ENCODE measurements at regions not wholly inside any gene's neighbourhood (a gene's known extent, or its start where the extent isn't known, plus 50 kb on each side); places are given as distances from the start of the nearest gene placed in this dataset.

DNA sequence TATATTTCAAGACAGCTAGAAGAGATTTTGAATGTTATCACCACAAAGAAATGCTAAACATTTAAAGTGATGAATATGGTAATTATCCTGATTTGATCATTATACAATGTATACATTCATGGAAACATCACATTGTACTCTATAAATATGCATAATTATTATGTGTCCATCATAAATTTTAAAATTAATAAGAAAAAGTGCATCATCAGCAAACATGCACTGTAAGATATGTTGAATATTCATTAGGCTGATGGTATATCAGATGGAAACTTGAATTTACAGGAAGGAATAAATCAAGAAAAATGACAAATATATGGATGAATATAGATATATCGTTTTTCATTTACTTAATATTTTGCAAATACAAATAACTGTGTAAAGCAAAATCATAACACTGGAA, 812.1 kb upstream of the INTU start:
- 71% methylated on average over 1 of the region's 1 CpG for WGBS
- Histone ChIP-seq H3K4me1 (ENCODE audit: control insufficient read depth in 4 of 4, insufficient read depth in 4 of 4, low read length in 3 of 4) (no peaks in the 10 kb centered on the region), H3K9ac (ENCODE audit: low read depth in 1 of 2, low read length in 2 of 2) (no peak overlapping the region), H3K36me3 (ENCODE audit: control insufficient read depth in 4 of 4, insufficient read depth in 3 of 4, low read depth in 1 of 4, low read length in 3 of 4) (no peaks in the 10 kb centered on the region), H3K9me3 (ENCODE audit: control insufficient read depth in 4 of 4, low read length in 3 of 4) (no peaks in the 10 kb centered on the region), H3K27me3 (ENCODE audit: control insufficient read depth in 4 of 4, insufficient read depth in 4 of 4, low read length in 3 of 4) (no peaks in the 10 kb centered on the region), H3K27ac (ENCODE audit: low read depth in 1 of 2, low read length in 2 of 2) (no peak overlapping the region), H3K4me3 (ENCODE audit: low read depth in 1 of 3, low read length in 3 of 3) (no peak overlapping the region)
- no peak for DNase-seq (ENCODE audit: low spot score)
- TF ChIP-seq, protein P1, sequence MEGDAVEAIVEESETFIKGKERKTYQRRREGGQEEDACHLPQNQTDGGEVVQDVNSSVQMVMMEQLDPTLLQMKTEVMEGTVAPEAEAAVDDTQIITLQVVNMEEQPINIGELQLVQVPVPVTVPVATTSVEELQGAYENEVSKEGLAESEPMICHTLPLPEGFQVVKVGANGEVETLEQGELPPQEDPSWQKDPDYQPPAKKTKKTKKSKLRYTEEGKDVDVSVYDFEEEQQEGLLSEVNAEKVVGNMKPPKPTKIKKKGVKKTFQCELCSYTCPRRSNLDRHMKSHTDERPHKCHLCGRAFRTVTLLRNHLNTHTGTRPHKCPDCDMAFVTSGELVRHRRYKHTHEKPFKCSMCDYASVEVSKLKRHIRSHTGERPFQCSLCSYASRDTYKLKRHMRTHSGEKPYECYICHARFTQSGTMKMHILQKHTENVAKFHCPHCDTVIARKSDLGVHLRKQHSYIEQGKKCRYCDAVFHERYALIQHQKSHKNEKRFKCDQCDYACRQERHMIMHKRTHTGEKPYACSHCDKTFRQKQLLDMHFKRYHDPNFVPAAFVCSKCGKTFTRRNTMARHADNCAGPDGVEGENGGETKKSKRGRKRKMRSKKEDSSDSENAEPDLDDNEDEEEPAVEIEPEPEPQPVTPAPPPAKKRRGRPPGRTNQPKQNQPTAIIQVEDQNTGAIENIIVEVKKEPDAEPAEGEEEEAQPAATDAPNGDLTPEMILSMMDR (IDR thresholded peaks at IDR 0.05; ENCODE audit: low read depth, low read length, missing input control), result no peak
- TF ChIP-seq, protein P2, sequence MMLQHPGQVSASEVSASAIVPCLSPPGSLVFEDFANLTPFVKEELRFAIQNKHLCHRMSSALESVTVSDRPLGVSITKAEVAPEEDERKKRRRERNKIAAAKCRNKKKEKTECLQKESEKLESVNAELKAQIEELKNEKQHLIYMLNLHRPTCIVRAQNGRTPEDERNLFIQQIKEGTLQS (IDR thresholded peaks at IDR 0.05), result no peak
- TF ChIP-seq FOXA1 (IDR thresholded peaks at IDR 0.05) (no peak), NR2F2 (IDR thresholded peaks at IDR 0.05) (no peak), RAD21 (IDR thresholded peaks at IDR 0.05) (no peak)

DNA sequence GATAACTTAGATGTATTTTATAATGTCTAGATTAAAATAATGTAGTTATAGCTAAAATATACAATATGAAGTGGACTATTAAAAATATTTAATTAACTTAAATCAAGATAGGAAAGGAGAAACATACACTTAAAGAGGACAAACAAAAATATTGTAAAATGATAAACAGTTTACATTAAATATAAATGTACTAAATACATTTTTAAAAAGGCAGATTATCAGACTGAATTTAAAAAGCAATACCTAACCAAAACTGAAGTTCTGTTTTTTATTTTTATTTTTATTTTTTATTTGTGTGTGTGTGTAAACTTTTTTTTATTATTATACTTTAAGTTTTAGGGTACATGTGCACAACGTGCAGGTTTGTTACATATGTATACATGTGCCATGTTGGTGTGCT, 811.6 kb upstream of the INTU start:
- H3K36me3 ChIP-seq (ENCODE audit: control insufficient read depth in 4 of 4, insufficient read depth in 3 of 4, low read depth in 1 of 4, low read length in 3 of 4), result no peaks in the 10 kb centered on the region
- WGBS, result 89% methylated on average over 1 of the region's 1 CpG

More for the DNA sequence above, 811.6 kb upstream of the INTU start:
- no peak overlapping the region for H3K9ac ChIP-seq (ENCODE audit: low read depth in 1 of 2, low read length in 2 of 2)
- no peaks in the 10 kb centered on the region for H3K4me1 ChIP-seq (ENCODE audit: control insufficient read depth in 4 of 4, insufficient read depth in 4 of 4, low read length in 3 of 4)
- TF ChIP-seq, protein P3, sequence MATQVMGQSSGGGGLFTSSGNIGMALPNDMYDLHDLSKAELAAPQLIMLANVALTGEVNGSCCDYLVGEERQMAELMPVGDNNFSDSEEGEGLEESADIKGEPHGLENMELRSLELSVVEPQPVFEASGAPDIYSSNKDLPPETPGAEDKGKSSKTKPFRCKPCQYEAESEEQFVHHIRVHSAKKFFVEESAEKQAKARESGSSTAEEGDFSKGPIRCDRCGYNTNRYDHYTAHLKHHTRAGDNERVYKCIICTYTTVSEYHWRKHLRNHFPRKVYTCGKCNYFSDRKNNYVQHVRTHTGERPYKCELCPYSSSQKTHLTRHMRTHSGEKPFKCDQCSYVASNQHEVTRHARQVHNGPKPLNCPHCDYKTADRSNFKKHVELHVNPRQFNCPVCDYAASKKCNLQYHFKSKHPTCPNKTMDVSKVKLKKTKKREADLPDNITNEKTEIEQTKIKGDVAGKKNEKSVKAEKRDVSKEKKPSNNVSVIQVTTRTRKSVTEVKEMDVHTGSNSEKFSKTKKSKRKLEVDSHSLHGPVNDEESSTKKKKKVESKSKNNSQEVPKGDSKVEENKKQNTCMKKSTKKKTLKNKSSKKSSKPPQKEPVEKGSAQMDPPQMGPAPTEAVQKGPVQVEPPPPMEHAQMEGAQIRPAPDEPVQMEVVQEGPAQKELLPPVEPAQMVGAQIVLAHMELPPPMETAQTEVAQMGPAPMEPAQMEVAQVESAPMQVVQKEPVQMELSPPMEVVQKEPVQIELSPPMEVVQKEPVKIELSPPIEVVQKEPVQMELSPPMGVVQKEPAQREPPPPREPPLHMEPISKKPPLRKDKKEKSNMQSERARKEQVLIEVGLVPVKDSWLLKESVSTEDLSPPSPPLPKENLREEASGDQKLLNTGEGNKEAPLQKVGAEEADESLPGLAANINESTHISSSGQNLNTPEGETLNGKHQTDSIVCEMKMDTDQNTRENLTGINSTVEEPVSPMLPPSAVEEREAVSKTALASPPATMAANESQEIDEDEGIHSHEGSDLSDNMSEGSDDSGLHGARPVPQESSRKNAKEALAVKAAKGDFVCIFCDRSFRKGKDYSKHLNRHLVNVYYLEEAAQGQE (IDR thresholded peaks at IDR 0.05), result no peak
- TF ChIP-seq HNF4A (conservative IDR thresholded peaks at IDR 0.05) (no peak), RXRA (IDR thresholded peaks at IDR 0.05) (no peak), RAD21 (IDR thresholded peaks at IDR 0.05) (no peak), FOXA2 (IDR thresholded peaks at IDR 0.05) (no peak), SP1 (IDR thresholded peaks at IDR 0.05) (no peak), GABPA (IDR thresholded peaks at IDR 0.05 in 1 of 2, conservative IDR thresholded peaks at IDR 0.05 in 1 of 2) (no peak), YY1 (IDR thresholded peaks at IDR 0.05) (no peak), TAF1 (conservative IDR thresholded peaks at IDR 0.05) (no peak), FOXA1 (IDR thresholded peaks at IDR 0.05) (no peak), NR2F2 (IDR thresholded peaks at IDR 0.05) (no peak), EGR1 (IDR thresholded peaks at IDR 0.05; ENCODE audit: low read depth in 2 of 2) (no peak), HNF4G (IDR thresholded peaks at IDR 0.05) (no peak), JUND (IDR thresholded peaks at IDR 0.05) (no peak)
- TF ChIP-seq, protein P1 (IDR thresholded peaks at IDR 0.05; ENCODE audit: low read depth, low read length, missing input control), result no peak
- TF ChIP-seq, protein P2 (IDR thresholded peaks at IDR 0.05), result no peak
- TF ChIP-seq, protein P4, sequence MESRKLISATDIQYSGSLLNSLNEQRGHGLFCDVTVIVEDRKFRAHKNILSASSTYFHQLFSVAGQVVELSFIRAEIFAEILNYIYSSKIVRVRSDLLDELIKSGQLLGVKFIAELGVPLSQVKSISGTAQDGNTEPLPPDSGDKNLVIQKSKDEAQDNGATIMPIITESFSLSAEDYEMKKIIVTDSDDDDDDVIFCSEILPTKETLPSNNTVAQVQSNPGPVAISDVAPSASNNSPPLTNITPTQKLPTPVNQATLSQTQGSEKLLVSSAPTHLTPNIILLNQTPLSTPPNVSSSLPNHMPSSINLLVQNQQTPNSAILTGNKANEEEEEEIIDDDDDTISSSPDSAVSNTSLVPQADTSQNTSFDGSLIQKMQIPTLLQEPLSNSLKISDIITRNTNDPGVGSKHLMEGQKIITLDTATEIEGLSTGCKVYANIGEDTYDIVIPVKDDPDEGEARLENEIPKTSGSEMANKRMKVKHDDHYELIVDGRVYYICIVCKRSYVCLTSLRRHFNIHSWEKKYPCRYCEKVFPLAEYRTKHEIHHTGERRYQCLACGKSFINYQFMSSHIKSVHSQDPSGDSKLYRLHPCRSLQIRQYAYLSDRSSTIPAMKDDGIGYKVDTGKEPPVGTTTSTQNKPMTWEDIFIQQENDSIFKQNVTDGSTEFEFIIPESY (IDR thresholded peaks at IDR 0.05), result no peak
- TF ChIP-seq, protein P5, sequence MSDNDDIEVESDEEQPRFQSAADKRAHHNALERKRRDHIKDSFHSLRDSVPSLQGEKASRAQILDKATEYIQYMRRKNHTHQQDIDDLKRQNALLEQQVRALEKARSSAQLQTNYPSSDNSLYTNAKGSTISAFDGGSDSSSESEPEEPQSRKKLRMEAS (IDR thresholded peaks at IDR 0.05), result no peak
- H3K27me3 ChIP-seq (ENCODE audit: control insufficient read depth in 4 of 4, insufficient read depth in 4 of 4, low read length in 3 of 4), result no peaks in the 10 kb centered on the region
- H3K27ac ChIP-seq (ENCODE audit: low read depth in 1 of 2, low read length in 2 of 2), result no peak overlapping the region
- no peaks in the 10 kb centered on the region for H3K9me3 ChIP-seq (ENCODE audit: control insufficient read depth in 4 of 4, low read length in 3 of 4)
- DNase-seq (ENCODE audit: low spot score), result no peak
- no peak overlapping the region for H3K4me3 ChIP-seq (ENCODE audit: low read depth in 1 of 3, low read length in 3 of 3)
